Vagina (tissue), 2 donors: ENCODE measurements at regions not wholly inside any gene's neighbourhood (a gene's known extent, or its start where the extent isn't known, plus 50 kb on each side); places are given as distances from the start of the nearest gene placed in this dataset.

Source experiments
- DNase-seq, 2 donors: peaks; one replicate each; pipeline ENCODE4 v3.0.0-alpha.2; 2017; ENCODE audit errors: extremely low spot score in 2 of 2
- H3K27ac ChIP-seq: fragments of 200-600 bp; sonication (generic); one replicate; pipeline ENCODE4 v1.5.1; 2019
- H3K27me3 ChIP-seq: fragments of 200-600 bp; sonication (generic); one replicate; pipeline ENCODE4 v1.5.1; 2019
- H3K36me3 ChIP-seq, 2 donors: fragments of 200-600 bp; sonication (generic); one replicate each; pipeline ENCODE4 v1.5.1; 2017 to 2019
- H3K4me1 ChIP-seq: fragments of 200-600 bp; sonication (generic); one replicate; pipeline ENCODE4 v1.5.1; 2019
- H3K4me3 ChIP-seq, 2 donors: fragments of 200-600 bp; sonication (generic); 1 replicate in 1 of 2; 2 replicates in 1 of 2; pipeline ENCODE4 v1.5.1; 2016 to 2019
- H3K9me3 ChIP-seq: fragments of 200-600 bp; sonication (generic); one replicate; pipeline ENCODE4 v1.5.1; 2019
- POLR2A ChIP-seq, 2 donors: fragments of 450-650 bp; IDR thresholded peaks; one replicate each; pipeline ENCODE4 v1.6.1; 2017; ENCODE audit warnings: antibody characterized with exemption in 2 of 2, mild to moderate bottlenecking in 2 of 2, moderate library complexity in 2 of 2
- POLR2AphosphoS5 ChIP-seq, 2 donors: sonication (generic); formaldehyde crosslinking; IDR thresholded peaks; one replicate each; pipeline ENCODE4 v1.9.0; 2017; ENCODE audit warnings: antibody characterized with exemption in 2 of 2, mild to moderate bottlenecking in 2 of 2, low read depth in 1 of 2; ENCODE audit not compliant: insufficient read depth in 1 of 2
- intact Hi-C: fragments of 100-400 bp; cut with DNase I; formaldehyde crosslinking; loops from one replicate; pipeline ENCODE4 v1.15.1; 2023
- TF ChIP-seq, protein P1 (sequence below), 3 experiments: fragments of 450-650 bp in 2 of 3; fragments of 200-600 bp in 1 of 3; sonication (generic) in 1 of 3; IDR thresholded peaks; one replicate each; pipeline ENCODE4 v1.5.1; 2017 to 2019; ENCODE audit warnings: antibody characterized with exemption in 3 of 3, mild to moderate bottlenecking in 2 of 3, moderate library complexity in 2 of 3

- Histone ChIP-seq H3K27ac (no peak overlapping the region), H3K36me3 (no peaks in the 10 kb centered on the region), H3K27me3 (no peaks in the 10 kb centered on the region), H3K4me1 (no peaks in the 10 kb centered on the region), H3K9me3 (no peaks in the 10 kb centered on the region), H3K4me3 (no peak overlapping the region)
- no peak for TF ChIP-seq POLR2A (IDR thresholded peaks at IDR 0.05)
- no peak for TF ChIP-seq POLR2AphosphoS5 (IDR thresholded peaks at IDR 0.05; ENCODE audit: insufficient read depth in 1 of 2, low read depth in 1 of 2)
- TF ChIP-seq, protein P1, sequence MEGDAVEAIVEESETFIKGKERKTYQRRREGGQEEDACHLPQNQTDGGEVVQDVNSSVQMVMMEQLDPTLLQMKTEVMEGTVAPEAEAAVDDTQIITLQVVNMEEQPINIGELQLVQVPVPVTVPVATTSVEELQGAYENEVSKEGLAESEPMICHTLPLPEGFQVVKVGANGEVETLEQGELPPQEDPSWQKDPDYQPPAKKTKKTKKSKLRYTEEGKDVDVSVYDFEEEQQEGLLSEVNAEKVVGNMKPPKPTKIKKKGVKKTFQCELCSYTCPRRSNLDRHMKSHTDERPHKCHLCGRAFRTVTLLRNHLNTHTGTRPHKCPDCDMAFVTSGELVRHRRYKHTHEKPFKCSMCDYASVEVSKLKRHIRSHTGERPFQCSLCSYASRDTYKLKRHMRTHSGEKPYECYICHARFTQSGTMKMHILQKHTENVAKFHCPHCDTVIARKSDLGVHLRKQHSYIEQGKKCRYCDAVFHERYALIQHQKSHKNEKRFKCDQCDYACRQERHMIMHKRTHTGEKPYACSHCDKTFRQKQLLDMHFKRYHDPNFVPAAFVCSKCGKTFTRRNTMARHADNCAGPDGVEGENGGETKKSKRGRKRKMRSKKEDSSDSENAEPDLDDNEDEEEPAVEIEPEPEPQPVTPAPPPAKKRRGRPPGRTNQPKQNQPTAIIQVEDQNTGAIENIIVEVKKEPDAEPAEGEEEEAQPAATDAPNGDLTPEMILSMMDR (IDR thresholded peaks at IDR 0.05) = no peak
- intact Hi-C loops = no loop called here
- DNase-seq = no peak
Measured at GRCh38 chr2:136361521-136361920, 243.6 kb upstream of the CXCR4 start.

GRCh38 chr2:136360790-136361189, 242.8 kb upstream of the CXCR4 start:
- no peak for DNase-seq
- Histone ChIP-seq H3K4me1 (no peaks in the 10 kb centered on the region), H3K4me3 (no peak overlapping the region), H3K27ac (no peak overlapping the region), H3K36me3 (no peaks in the 10 kb centered on the region), H3K27me3 (no peaks in the 10 kb centered on the region), H3K9me3 (no peaks in the 10 kb centered on the region)
- TF ChIP-seq POLR2AphosphoS5 (IDR thresholded peaks at IDR 0.05; ENCODE audit: insufficient read depth in 1 of 2, low read depth in 1 of 2) = no peak
- TF ChIP-seq POLR2A (IDR thresholded peaks at IDR 0.05) = no peak
- TF ChIP-seq, protein P1 (IDR thresholded peaks at IDR 0.05) = no peak
- intact Hi-C loops = no loop called here

DNA sequence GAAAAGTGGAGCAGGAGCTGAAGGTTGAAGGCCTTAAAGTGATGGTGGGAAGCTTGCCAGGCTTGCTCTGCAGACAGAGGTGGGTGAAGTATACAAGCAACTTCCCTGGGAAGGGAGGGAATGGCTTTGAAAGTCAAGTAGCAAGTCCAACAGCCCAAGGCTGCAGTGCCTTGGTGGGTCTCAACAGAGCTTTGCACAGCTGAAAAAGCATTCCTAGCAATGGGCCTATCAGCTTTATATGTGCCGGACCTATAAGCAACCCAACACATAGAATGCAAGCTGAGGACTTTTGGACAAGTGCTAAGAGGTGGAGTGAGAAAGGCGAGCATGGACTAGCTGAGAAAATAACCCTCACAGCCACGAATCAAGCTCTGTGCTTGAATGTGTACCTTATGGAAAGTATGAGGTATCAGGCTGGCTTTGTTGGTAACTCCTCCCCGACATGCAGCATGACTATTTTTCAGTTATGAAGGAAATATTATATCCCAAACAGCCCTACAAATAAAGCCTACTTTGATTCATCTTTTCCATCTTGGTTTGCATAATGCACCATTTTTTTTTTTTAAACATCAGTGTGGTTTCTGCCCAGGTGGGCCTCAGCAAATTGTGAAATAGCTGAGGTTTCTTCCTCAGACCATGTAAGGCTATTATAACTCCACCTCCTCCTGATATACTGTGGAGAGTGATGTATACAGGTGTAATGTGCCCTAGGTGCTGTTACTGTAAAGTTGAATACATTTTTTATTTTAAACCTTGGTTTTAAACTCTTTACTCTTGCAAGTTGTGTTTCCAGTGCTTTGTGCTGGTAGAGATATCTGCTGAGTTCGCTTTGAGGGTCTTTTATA, 241.4 kb upstream of the CXCR4 start:
- H3K27me3 ChIP-seq = no peaks in the 10 kb centered on the region
- TF ChIP-seq POLR2A (IDR thresholded peaks at IDR 0.05) (no peak), POLR2AphosphoS5 (IDR thresholded peaks at IDR 0.05; ENCODE audit: insufficient read depth in 1 of 2, low read depth in 1 of 2) (no peak)
- TF ChIP-seq, protein P1 (IDR thresholded peaks at IDR 0.05) = no peak
- H3K36me3 ChIP-seq = no peaks in the 10 kb centered on the region
- intact Hi-C loops = no loop called here
- H3K27ac ChIP-seq = no peak overlapping the region
- H3K4me3 ChIP-seq = no peak overlapping the region
- H3K9me3 ChIP-seq = no peaks in the 10 kb centered on the region
- H3K4me1 ChIP-seq = no peaks in the 10 kb centered on the region
- DNase-seq = no peak

DNA sequence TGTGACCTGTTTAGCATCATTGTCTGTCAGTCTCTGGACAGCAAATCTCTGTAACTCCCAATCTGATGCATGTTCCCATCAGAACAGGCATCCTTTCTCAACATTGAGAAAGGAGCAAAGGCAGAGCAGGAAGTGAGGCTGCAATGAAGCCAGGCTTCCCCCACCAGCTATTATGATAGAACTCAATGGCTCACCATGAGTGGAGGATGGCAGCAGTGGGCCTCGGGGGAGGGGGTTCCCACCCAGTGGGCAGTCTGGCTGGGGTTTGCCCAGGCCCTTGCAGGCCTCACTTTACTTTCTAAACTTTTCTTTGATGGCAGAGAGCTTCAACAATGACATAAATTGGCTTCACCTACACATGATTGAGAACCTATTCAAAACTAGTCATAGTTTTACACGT, 240.6 kb upstream of the CXCR4 start:
- Histone ChIP-seq H3K4me3 (no peak overlapping the region), H3K4me1 (no peaks in the 10 kb centered on the region), H3K9me3 (no peaks in the 10 kb centered on the region), H3K27ac (no peak overlapping the region), H3K27me3 (no peaks in the 10 kb centered on the region), H3K36me3 (no peaks in the 10 kb centered on the region)
- no peak for DNase-seq
- intact Hi-C loops = no loop called here
- TF ChIP-seq POLR2A (IDR thresholded peaks at IDR 0.05) (no peak), POLR2AphosphoS5 (IDR thresholded peaks at IDR 0.05; ENCODE audit: insufficient read depth in 1 of 2, low read depth in 1 of 2) (no peak)
- TF ChIP-seq, protein P1 (IDR thresholded peaks at IDR 0.05) = no peak

GRCh38 chr2:136357007-136357380, 239.0 kb upstream of the CXCR4 start:
- Histone ChIP-seq H3K9me3 (no peaks in the 10 kb centered on the region), H3K4me3 (no peak overlapping the region), H3K36me3 (no peaks in the 10 kb centered on the region), H3K27me3 (no peaks in the 10 kb centered on the region), H3K27ac (no peak overlapping the region), H3K4me1 (no peaks in the 10 kb centered on the region)
- no peak for TF ChIP-seq POLR2AphosphoS5 (IDR thresholded peaks at IDR 0.05; ENCODE audit: insufficient read depth in 1 of 2, low read depth in 1 of 2)
- TF ChIP-seq, protein P1 (IDR thresholded peaks at IDR 0.05) = no peak
- TF ChIP-seq POLR2A (IDR thresholded peaks at IDR 0.05) = no peak
- intact Hi-C loops = no loop called here
- no peak for DNase-seq
